ENCODE measurements at regions not wholly inside any gene's neighbourhood (a gene's known extent, or its start where the extent isn't known, plus 50 kb on each side); places are given as distances from the start of the nearest gene placed in this dataset.

DNA sequence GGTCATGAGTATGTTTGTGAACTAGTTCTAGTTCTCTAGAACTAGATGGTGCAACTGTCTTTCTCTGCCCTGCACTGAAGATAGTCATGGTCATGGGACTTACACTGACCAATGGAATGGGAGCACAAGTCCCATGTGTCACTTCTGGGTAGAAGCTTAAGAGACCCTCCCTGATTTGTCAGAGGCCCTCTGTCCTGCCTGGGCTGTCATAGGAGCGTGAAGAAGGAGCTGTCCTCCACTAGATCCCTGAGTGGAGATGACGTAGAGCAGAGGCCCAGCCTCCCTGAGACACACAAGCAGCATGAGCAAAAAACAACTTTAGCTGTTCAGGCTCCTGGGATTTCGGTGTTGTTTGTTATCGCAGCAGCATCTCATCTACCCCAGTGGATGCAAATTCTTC is 514.5 kb downstream of the PREX1 start:
- in situ Hi-C loops (cut with HindIII; ENCODE audit: low sequenced_read_pairs) = no loop called here

DNA sequence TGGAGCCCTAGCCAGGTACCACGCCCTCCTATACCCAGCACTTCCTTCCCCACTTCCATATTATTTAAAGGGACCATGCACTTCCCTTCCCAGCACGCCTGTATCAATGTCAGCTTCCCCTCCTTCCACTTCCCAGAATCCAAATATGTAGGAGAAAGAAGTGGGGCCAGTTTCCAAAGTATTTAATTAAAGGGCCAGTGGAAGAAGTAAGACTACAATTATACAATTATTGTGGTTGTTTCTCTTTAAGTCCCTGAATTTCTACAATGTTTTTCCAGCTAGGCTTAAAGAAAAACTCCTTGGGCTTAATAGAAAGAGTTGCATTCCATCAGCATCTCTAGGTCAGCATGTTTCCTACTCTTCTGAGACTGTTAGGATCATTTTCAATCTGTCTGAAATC is 515.8 kb downstream of the PREX1 start:
- in situ Hi-C loops (cut with HindIII; ENCODE audit: low sequenced_read_pairs) = no loop called here

DNA sequence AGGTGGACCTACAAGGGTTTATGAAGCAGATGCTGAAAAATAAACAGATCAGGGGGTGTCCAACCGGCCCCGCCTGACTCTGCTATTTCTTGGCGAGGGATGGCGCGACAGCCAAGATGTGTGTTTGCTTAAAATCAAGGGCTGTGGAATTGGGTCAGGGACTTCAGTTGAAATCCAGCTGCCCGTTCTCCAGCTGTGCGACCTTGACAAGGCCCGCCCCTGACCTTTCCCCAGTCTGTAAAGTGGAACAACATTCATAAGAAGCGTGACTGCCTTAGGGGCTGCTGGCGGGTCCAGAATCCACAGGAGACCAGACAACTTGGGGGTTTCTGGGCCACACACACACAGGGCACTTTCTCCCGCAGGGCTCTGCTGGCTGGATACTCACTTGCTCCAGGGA is 517.5 kb downstream of the PREX1 start:
- in situ Hi-C loops (cut with HindIII; ENCODE audit: low sequenced_read_pairs) = no loop called here

DNA sequence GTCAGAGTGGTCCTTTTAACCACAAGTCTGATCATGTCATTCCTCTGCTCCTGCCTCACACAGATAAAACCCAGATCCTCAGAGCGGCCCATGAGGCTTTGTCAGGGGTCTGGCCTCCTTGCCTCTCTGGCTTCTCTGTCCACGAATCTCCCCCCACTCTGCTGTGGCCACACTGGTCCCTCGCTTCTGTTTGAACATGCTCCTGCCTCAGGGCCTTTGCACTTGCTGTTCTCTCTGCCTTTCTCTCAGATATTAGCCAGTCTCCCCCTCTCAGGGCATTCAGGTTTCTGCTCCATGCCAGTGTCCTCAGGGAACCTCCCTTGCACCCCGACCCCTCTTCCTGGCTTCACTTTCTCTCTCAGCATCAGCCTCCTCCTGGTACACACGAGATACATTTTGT is 518.5 kb downstream of the PREX1 start:
- in situ Hi-C loops (cut with HindIII; ENCODE audit: low sequenced_read_pairs) = no loop called here

DNA sequence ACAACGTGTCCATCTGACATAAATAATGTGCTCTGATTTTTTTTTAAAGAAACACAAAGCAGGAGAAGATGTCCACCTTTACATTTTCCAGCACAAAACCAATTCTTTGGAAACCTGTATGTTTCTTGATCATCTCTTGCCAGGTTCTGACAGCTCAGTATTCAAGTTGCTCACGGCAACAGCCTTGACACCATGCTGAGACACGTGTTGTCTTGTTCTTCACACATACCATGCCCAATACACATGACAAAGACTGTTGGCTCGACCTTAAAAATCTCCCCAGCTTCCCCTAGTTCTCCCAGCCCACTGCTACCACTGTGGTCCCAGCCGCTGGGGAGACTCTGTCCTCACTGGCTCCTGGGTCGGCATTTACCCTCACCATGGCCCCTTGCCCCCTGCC is 518.9 kb downstream of the PREX1 start:
- in situ Hi-C loops (cut with HindIII; ENCODE audit: low sequenced_read_pairs) = no loop called here

DNA sequence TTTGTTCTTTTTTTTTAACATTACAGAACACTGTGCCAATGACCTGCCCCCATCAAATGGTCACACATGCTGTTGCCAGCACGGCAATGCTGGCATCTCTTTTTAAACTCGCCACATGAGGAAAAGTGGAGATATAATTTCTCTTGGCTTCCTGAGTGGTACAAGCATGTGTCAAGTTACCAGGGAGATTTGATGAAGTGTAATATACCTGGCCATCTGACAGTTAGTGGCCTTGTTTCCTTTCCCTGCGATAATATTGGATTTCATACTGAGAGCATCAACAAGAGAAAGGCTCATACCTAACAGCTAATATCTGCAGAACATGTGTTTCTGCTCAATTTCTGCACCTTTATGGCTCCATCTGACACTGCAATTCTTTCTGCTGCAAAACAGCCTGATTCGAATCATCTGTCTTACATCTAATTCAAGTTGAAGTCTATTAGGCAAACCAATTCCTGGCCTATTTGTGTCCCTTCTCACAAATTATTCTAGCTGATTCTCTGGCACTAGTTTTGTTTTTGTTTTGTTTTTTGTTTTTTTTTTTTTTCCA is 519.5 kb downstream of the PREX1 start:
- in situ Hi-C loops (cut with HindIII; ENCODE audit: low sequenced_read_pairs) = no loop called here

GRCh38 chr20:48307277-48307676 is 520.5 kb downstream of the PREX1 start:
- in situ Hi-C loops (cut with HindIII; ENCODE audit: low sequenced_read_pairs) = no loop called here

DNA sequence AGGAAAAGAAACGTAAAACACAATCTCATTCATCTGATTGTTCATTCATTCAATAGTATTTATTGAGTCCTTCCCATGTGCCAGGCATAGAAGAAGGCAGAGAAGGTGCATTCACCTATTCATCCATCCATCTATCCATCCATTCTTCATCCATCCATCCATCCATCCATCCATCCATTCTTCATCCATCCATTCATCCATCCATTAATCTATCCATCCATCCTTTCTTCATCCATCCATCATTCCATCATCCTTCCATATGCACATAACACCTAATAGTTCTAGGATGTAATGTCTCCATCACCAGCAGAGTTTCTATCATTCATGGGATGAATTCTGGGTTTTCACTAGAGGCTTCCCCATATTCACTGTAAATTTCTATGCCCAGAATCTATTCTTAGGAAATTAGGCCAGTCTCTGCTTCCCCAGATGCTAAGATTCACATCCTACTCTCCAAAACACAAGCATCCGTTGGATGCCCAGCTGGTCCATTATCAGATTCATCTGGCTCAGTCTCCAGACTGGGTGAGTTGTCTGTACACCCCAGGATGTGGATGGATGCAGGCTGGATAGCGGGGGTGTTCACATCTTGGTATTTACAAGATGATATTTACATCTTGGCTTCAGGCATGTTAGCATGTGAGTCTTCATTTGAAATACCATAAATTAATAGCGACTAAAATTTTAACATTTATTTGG is 517.7 kb upstream of the SULF2 start:
- in situ Hi-C loops (cut with HindIII; ENCODE audit: low sequenced_read_pairs) = no loop called here

GRCh38 chr20:48302149-48302548 is 516.9 kb upstream of the SULF2 start:
- in situ Hi-C loops (cut with HindIII; ENCODE audit: low sequenced_read_pairs) = no loop called here

GRCh38 chr20:48301189-48301588 is 515.9 kb upstream of the SULF2 start:
- in situ Hi-C loops (cut with HindIII; ENCODE audit: low sequenced_read_pairs) = no loop called here

GRCh38 chr20:48300529-48300928 is 515.2 kb upstream of the SULF2 start:
- in situ Hi-C loops (cut with HindIII; ENCODE audit: low sequenced_read_pairs) = no loop called here

DNA sequence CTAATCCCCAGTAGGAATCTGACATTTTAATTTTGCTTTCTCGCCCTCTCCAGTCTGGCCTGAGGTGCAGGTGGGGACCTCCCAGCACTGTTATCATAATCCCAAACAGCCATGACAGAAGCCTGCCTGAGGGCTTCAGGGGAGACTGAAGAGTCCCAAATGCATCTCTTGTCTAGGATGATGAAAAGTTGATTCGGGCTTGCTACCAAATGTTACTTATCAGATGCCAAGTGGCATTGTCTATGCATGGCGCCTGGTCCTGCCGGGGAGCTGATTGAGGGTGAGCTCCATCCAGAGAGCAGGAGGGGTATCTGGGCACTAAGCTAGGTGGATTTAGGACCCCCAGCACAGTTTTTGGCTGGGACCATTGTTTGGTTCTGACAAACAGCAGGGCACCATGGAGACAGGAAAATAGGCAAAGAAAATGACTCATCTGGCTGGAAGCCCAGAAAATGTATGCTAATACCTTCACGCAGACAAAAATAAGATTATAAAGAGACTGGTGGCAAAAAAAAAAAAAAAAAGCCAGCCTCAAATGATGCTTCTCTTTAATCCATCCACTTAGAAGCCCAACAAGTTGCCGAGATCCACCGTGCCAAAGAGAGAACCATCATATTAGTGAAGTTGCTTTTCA is 513.7 kb upstream of the SULF2 start:
- in situ Hi-C loops (cut with HindIII; ENCODE audit: low sequenced_read_pairs) = loop anchor here (5.0 to 10.0 kb wide), 2 partner anchors 62 to 624 kb away; no protein-coding TSS in a partner anchor

DNA sequence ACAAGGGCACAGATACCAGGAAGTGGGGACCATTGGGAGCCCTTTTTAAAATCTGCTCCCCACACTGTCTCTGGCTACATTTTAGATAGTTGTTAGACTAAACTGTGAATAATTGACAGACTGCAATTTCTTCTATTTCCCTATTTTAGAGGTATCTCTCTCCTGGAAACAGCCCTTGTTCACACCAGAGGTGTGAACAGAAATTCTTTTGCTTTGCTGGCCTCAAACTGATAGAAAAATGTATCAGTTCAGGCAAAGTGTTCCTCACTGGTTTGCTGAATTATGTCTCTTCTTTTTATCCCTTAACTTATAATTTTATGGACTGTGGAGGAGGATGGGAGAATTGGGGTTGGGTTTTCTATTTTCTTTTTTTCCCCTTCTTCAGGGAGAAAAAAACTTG is 513.2 kb upstream of the SULF2 start:
- in situ Hi-C loops (cut with HindIII; ENCODE audit: low sequenced_read_pairs) = loop anchor here (5.0 to 10.0 kb wide), 2 partner anchors 61 to 624 kb away; no protein-coding TSS in a partner anchor

DNA sequence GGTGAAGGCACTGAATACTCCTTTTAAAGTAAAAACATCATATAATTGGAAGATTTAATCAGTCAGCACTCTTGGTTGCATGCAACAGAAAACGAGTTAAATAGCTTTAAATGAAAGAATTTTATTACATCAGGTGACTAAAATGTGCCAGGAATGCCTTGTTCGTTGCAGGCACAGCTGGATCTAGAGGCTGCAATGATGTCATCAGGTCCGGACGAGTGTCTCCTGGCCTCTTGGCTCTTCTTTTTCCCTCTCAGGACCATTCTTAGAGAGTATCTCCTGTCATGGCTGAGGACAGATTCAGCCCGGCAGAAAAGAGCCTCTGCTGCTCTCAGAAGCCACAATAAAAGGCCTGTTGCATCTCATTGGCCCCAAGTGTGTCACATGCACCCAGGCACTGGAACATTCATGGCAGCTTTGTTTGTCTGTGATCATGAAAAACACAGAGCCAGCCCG is 510.7 kb upstream of the SULF2 start:
- in situ Hi-C loops (cut with HindIII; ENCODE audit: low sequenced_read_pairs) = loop anchor here (5.0 to 10.0 kb wide), 2 partner anchors 59 to 621 kb away; no protein-coding TSS in a partner anchor

DNA sequence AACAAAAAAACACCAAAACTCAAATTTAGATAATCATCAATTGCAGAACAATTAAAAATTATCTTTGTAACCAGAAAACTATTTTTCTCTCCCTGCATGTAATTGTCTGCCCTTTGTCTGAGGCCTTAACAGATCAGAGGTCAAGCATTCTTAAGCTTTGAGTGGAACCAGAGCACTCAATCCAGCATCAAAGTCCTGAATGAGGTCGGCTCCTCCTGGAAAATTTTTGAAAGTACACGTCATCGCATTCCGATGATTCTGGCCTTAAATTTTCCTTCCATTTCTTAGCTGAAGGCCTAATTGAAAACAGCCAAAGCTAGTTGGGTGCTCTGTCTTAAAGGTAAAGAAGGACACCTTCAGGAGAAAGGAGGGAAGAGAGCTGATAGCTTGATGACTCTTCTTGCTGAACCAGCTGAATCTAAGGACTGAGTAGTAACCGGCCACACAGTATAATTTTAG is 510.2 kb upstream of the SULF2 start:
- in situ Hi-C loops (cut with HindIII; ENCODE audit: low sequenced_read_pairs) = loop anchor here (5.0 to 10.0 kb wide), 2 partner anchors 58 to 621 kb away; no protein-coding TSS in a partner anchor

GRCh38 chr20:48294942-48295341 is 509.7 kb upstream of the SULF2 start:
- in situ Hi-C loops (cut with HindIII; ENCODE audit: low sequenced_read_pairs) = loop anchor here (5.0 to 10.0 kb wide), 4 partner anchors 58 to 620 kb away; no protein-coding TSS in a partner anchor

GRCh38 chr20:48294196-48294595 is 508.9 kb upstream of the SULF2 start:
- in situ Hi-C loops (cut with HindIII; ENCODE audit: low sequenced_read_pairs) = loop anchor here (5.0 to 10.0 kb wide), 3 partner anchors 342 to 619 kb away; no protein-coding TSS in a partner anchor

- in situ Hi-C loops (cut with HindIII; ENCODE audit: low sequenced_read_pairs) = loop anchor here (5.0 to 10.0 kb wide), 3 partner anchors 341 to 619 kb away; no protein-coding TSS in a partner anchor
These were observed 508.4 kb upstream of the SULF2 start for GRCh38 chr20:48293671-48294070.

DNA sequence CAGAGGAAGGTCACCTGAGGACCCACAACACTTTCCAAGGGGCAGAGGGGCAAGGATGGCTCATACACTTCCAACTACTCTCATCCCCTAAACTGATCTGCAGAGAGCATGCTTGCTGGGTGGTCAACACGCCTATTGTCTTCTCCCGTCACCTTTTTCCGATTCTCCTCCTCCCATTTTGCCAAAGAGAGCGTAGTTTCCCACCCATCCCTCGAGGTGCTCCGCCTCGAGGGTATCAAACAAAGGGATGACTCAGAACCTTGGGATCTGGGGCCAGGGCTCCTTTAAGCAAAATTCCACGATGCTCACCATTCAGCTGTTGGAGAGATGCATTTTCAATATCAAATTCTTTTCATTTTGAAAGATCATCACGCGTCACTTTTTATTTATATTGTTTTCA is 507.5 kb upstream of the SULF2 start:
- in situ Hi-C loops (cut with HindIII; ENCODE audit: low sequenced_read_pairs) = loop anchor here (5.0 to 10.0 kb wide), 3 partner anchors 341 to 618 kb away; no protein-coding TSS in a partner anchor

- in situ Hi-C loops (cut with HindIII; ENCODE audit: low sequenced_read_pairs) = loop anchor here (5.0 to 10.0 kb wide), 3 partner anchors 340 to 617 kb away; no protein-coding TSS in a partner anchor
These were observed 506.6 kb upstream of the SULF2 start for GRCh38 chr20:48291896-48292295.

- in situ Hi-C loops (cut with HindIII; ENCODE audit: low sequenced_read_pairs) = no loop called here
These were observed 503.7 kb upstream of the SULF2 start for GRCh38 chr20:48288930-48289507.
